Fibroblast of skin of abdomen (primary cell): ENCODE measurements at regions not wholly inside any gene's neighbourhood (a gene's known extent, or its start where the extent isn't known, plus 50 kb on each side); places are given as distances from the start of the nearest gene placed in this dataset.
"Not testable (repeated sequence)": the region's sequence is repeated elsewhere in the genome, so short reads cannot be mapped to it uniquely, and the experiment has no call there.

Experiments
- DNase-seq: peaks from one replicate; pipeline ENCODE4 v3.0.0-alpha.2; 2013

- peak; percentile 50 for DNase-seq
Measured at GRCh38 chr2:175872721-175873120, 129.3 kb downstream of the LNPK start.

- no peak for DNase-seq
Measured at GRCh38 chr2:175872005-175872348, 130.1 kb downstream of the LNPK start.

GRCh38 chr2:175871331-175872004, 130.6 kb downstream of the LNPK start:
- DNase-seq, result peak; percentile 67

- DNase-seq, result no peak
Measured at GRCh38 chr2:175865716-175866115, 136.4 kb downstream of the LNPK start.

GRCh38 chr2:175864137-175864850, 137.8 kb downstream of the LNPK start:
- no peak for DNase-seq

GRCh38 chr2:175861958-175862357, 140.1 kb downstream of the LNPK start:
- no peak for DNase-seq

GRCh38 chr2:175855794-175856453, 146.1 kb downstream of the LNPK start:
- DNase-seq, result peak; percentile 33

GRCh38 chr2:175855236-175855635, 146.8 kb downstream of the LNPK start:
- no peak for DNase-seq

GRCh38 chr2:175854665-175855064, 147.4 kb downstream of the LNPK start:
- DNase-seq, result peak; percentile 31

GRCh38 chr2:175854129-175854528, 147.9 kb downstream of the LNPK start:
- DNase-seq, result no peak

- DNase-seq, result no peak
Measured at GRCh38 chr2:175853616-175853890, 148.5 kb downstream of the LNPK start.

GRCh38 chr2:175852879-175853615, 149.0 kb downstream of the LNPK start:
- peak; percentile 28 for DNase-seq

- DNase-seq, result peak; percentile 46
Measured at GRCh38 chr2:175847128-175847527, 154.9 kb downstream of the LNPK start.

GRCh38 chr2:175844169-175844568, 157.9 kb downstream of the LNPK start:
- peak; percentile 80 for DNase-seq

- DNase-seq, result no peak
Measured at GRCh38 chr2:175843625-175844024, 158.4 kb downstream of the LNPK start.

- no peak for DNase-seq
Measured at GRCh38 chr2:175842996-175843395, 159.1 kb downstream of the LNPK start.

- DNase-seq, result not testable (repeated sequence)
Measured at GRCh38 chr2:175840765-175841164, 161.3 kb downstream of the LNPK start.

GRCh38 chr2:175840256-175840655, 161.8 kb downstream of the LNPK start:
- DNase-seq, result peak; percentile 73

- DNase-seq, result no peak
Measured at GRCh38 chr2:175838979-175839378, 163.1 kb downstream of the LNPK start.

- DNase-seq, result peak; percentile 94
Measured at GRCh38 chr2:175837046-175837445, 165.0 kb downstream of the LNPK start.

GRCh38 chr2:175836361-175836760, 165.7 kb downstream of the LNPK start:
- peak; percentile 43 for DNase-seq

- DNase-seq, result no peak
Measured at GRCh38 chr2:175834477-175834876, 167.6 kb downstream of the LNPK start.

- no peak for DNase-seq
Measured at GRCh38 chr2:175832866-175833265, 169.2 kb downstream of the LNPK start.
